ENCODE measurements at regions not wholly inside any gene's neighbourhood (a gene's known extent, or its start where the extent isn't known, plus 50 kb on each side); places are given as distances from the start of the nearest gene placed in this dataset.

GRCh38 chr12:27179400-27180214 is 64.5 kb upstream of the STK38L start:
- DNase-seq (ENCODE audit: low read depth, low spot score) (peak; percentile 89), FAIRE-seq (peak; percentile 98)
- H3K9ac ChIP-seq (replicated peaks; ENCODE audit: extremely low read depth, insufficient read depth, low read length), result peak overlapping the region; percentile 54
- no peaks in the 10 kb centered on the region for H3K27me3 ChIP-seq (ENCODE audit: control insufficient read depth in 2 of 2, insufficient read depth in 2 of 2, low read length in 2 of 2)
- dilution Hi-C loops (cut with MboI; ENCODE audit: extremely low pct_ligation_motif_present, low sequenced_read_pairs) (no loop called here), intact Hi-C loops (cut with micrococcal nuclease) (loop anchor here (2.0 kb wide), 1 partner anchor 111 kb away; no protein-coding TSS in a partner anchor)
- H2AFZ ChIP-seq (ENCODE audit: low read depth, low read length), result peak overlapping the region; percentile 6
- no peaks in the 10 kb centered on the region for H4K20me1 ChIP-seq (replicated peaks; ENCODE audit: control insufficient read depth, extremely low read depth, insufficient read depth, low read length)
- H3K79me2 ChIP-seq (ENCODE audit: control insufficient read depth, insufficient read depth, low read length), result no peaks in the 10 kb centered on the region
- no peaks in the 10 kb centered on the region for H3K9me1 ChIP-seq (replicated peaks; ENCODE audit: control insufficient read depth, extremely low read depth, insufficient read depth, low read length)
- H3K36me3 ChIP-seq (ENCODE audit: control insufficient read depth in 2 of 2, extremely low read depth in 1 of 2, insufficient read depth in 2 of 2, low read length in 2 of 2), result no peaks in the 10 kb centered on the region
- H3K4me2 ChIP-seq (ENCODE audit: insufficient read depth, low read length), result peak overlapping the region; percentile 53
- peak overlapping the region; percentile 72 for H3K27ac ChIP-seq (ENCODE audit: insufficient read depth, low read depth, low read length)
- no peak overlapping the region for H3K4me3 ChIP-seq (replicated peaks in 1 of 3; ENCODE audit: insufficient read depth in 1 of 3, low read depth in 1 of 3, low read length in 3 of 3)
- TF ChIP-seq JUN (IDR thresholded peaks at IDR 0.05; ENCODE audit: borderline replicate concordance, insufficient read depth, insufficient read length, low read depth) (peak; percentile 98), POLR2AphosphoS5 (IDR thresholded peaks at IDR 0.05; ENCODE audit: insufficient read depth, low read depth, low read length) (no peak), FOS (IDR thresholded peaks at IDR 0.05; ENCODE audit: borderline replicate concordance, insufficient read depth, low read length) (peak; percentile 80)
- H3K4me1 ChIP-seq (ENCODE audit: control insufficient read depth, extremely low read depth, insufficient read depth, low read length), result peaks cover 44% of the 10 kb centered on the region
- CTCF ChIA-PET, result interaction anchor here (0.7 to 1.6 kb wide), 4 partner anchors 11 to 126 kb away, joined by 3 to 7 read pairs (median 4); no protein-coding TSS in a partner anchor
- BruUV-seq (replicated peaks), result TSS peak; percentile 91
- no peaks in the 10 kb centered on the region for H3K9me3 ChIP-seq (replicated peaks; ENCODE audit: control insufficient read depth, insufficient read depth, low read length)
- POLR2A ChIA-PET, result no interaction called here

DNA sequence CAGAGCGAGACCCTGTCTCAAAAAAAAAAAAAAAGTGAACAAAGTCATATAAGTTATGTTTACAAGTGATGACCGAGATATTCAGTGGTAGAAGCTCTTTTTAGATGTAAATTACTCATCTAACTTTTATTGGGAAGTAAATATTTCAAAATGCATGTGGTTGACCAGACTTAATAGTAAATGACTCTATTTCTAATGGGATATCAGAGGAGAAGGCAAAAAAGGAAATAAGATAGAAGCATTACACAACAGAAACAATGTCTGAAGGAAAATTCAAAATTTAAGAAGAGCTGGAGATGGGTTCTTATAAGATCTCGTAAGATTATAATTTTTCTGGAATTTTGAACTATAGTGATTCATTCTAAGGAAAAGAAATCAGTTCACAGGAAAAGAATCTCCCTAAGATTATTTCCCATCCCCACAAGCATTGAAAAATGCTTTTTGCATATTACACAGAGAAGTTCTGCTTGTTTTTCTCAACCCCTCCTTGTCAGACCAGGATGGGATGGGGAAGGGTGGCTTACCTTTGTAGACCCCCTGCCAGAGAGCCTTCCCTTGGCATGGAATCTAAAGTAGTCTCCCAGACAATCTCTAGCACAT is 63.1 kb upstream of the STK38L start:
- ChIA-PET POLR2A (no interaction called here), CTCF (interaction anchor here (1.3 to 1.6 kb wide), 2 partner anchors 10 to 125 kb away, joined by 3 to 7 read pairs; no protein-coding TSS in a partner anchor)
- Histone ChIP-seq H3K4me2 (ENCODE audit: insufficient read depth, low read length) (no peak overlapping the region), H4K20me1 (replicated peaks; ENCODE audit: control insufficient read depth, extremely low read depth, insufficient read depth, low read length) (no peaks in the 10 kb centered on the region), H3K79me2 (ENCODE audit: control insufficient read depth, insufficient read depth, low read length) (no peaks in the 10 kb centered on the region), H3K9me3 (replicated peaks; ENCODE audit: control insufficient read depth, insufficient read depth, low read length) (no peaks in the 10 kb centered on the region), H3K9me1 (replicated peaks; ENCODE audit: control insufficient read depth, extremely low read depth, insufficient read depth, low read length) (no peaks in the 10 kb centered on the region), H3K4me1 (ENCODE audit: control insufficient read depth, extremely low read depth, insufficient read depth, low read length) (peaks cover 54% of the 10 kb centered on the region), H3K4me3 (replicated peaks in 1 of 3; ENCODE audit: insufficient read depth in 1 of 3, low read depth in 1 of 3, low read length in 3 of 3) (no peak overlapping the region), H3K36me3 (ENCODE audit: control insufficient read depth in 2 of 2, extremely low read depth in 1 of 2, insufficient read depth in 2 of 2, low read length in 2 of 2) (no peaks in the 10 kb centered on the region), H3K27ac (ENCODE audit: insufficient read depth, low read depth, low read length) (no peak overlapping the region), H3K27me3 (ENCODE audit: control insufficient read depth in 2 of 2, insufficient read depth in 2 of 2, low read length in 2 of 2) (no peaks in the 10 kb centered on the region), H2AFZ (ENCODE audit: low read depth, low read length) (no peak overlapping the region), H3K9ac (replicated peaks; ENCODE audit: extremely low read depth, insufficient read depth, low read length) (no peak overlapping the region)
- DNase-seq (ENCODE audit: low read depth, low spot score) (no peak), FAIRE-seq (no peak)
- no TSS peak for BruUV-seq (replicated peaks)
- TF ChIP-seq CTCF (IDR thresholded peaks at IDR 0.05; ENCODE audit: extremely low read depth in 1 of 2, insufficient read depth in 1 of 2, low read depth in 1 of 2, low read length in 2 of 2), result no peak
- no peak for TF ChIP-seq JUN (IDR thresholded peaks at IDR 0.05; ENCODE audit: borderline replicate concordance, insufficient read depth, insufficient read length, low read depth)
- TF ChIP-seq, protein P1, sequence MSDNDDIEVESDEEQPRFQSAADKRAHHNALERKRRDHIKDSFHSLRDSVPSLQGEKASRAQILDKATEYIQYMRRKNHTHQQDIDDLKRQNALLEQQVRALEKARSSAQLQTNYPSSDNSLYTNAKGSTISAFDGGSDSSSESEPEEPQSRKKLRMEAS (IDR thresholded peaks at IDR 0.05; ENCODE audit: insufficient read depth, insufficient read length), result no peak
- TF ChIP-seq MYC (IDR thresholded peaks at IDR 0.05; ENCODE audit: low read depth, low read length), result no peak
- no peak for TF ChIP-seq GATA2 (IDR thresholded peaks at IDR 0.05; ENCODE audit: insufficient read depth, insufficient read length, low read depth, low read length)
- TF ChIP-seq POLR2A (IDR thresholded peaks at IDR 0.05; ENCODE audit: low read depth, low read length), result no peak
- no peak for TF ChIP-seq FOS (IDR thresholded peaks at IDR 0.05; ENCODE audit: borderline replicate concordance, insufficient read depth, low read length)
- TF ChIP-seq POLR2AphosphoS5 (IDR thresholded peaks at IDR 0.05; ENCODE audit: insufficient read depth, low read depth, low read length), result no peak
- no peak for TF ChIP-seq EZH2 (IDR thresholded peaks at IDR 0.05; ENCODE audit: borderline replicate concordance, low read depth, low read length, severe bottlenecking)
- dilution Hi-C loops (cut with MboI; ENCODE audit: extremely low pct_ligation_motif_present, low sequenced_read_pairs), result no loop called here
- intact Hi-C loops (cut with micrococcal nuclease), result no loop called here

All from endothelial cell of umbilical vein (primary cell).